ENCODE measurements at regions not wholly inside any gene's neighbourhood (a gene's known extent, or its start where the extent isn't known, plus 50 kb on each side); places are given as distances from the start of the nearest gene placed in this dataset.

- no peak for TF ChIP-seq CTCF (conservative IDR thresholded peaks at IDR 0.05; ENCODE audit: low read depth in 2 of 2)
- no peak for TF ChIP-seq JUNB (IDR thresholded peaks at IDR 0.05; ENCODE audit: unreplicated experiment)
Measured at GRCh38 chr1:112063781-112064728, 74.6 kb upstream of the KCND3 start.
